Testis (tissue), 2 donors: ENCODE measurements at regions not wholly inside any gene's neighbourhood (a gene's known extent, or its start where the extent isn't known, plus 50 kb on each side); places are given as distances from the start of the nearest gene placed in this dataset.
A peak's percentile ranks its signal among the peaks of the same experiment; 100 is the strongest.

Experiments
- DNase-seq: peaks from one replicate; pipeline ENCODE4 v3.0.0-alpha.2; 2019
- H3K27ac ChIP-seq, 2 donors: fragments of 200-600 bp; sonication (generic); one replicate each; pipeline ENCODE4 v1.5.1; 2019
- H3K27me3 ChIP-seq: fragments of 200-600 bp; sonication (generic); one replicate; pipeline ENCODE4 v1.5.1; 2019
- H3K36me3 ChIP-seq: fragments of 200-600 bp; sonication (generic); one replicate; pipeline ENCODE4 v1.5.1; 2017; ENCODE audit warnings: low read depth; ENCODE audit errors: missing control alignments
- H3K4me1 ChIP-seq: fragments of 200-600 bp; sonication (generic); one replicate; pipeline ENCODE4 v1.5.1; 2019
- H3K4me3 ChIP-seq, 2 donors: fragments of 200-600 bp; sonication (generic); one replicate each; pipeline ENCODE4 v1.5.1; 2017 to 2019
- H3K9me3 ChIP-seq: fragments of 200-600 bp; sonication (generic); one replicate; pipeline ENCODE4 v1.5.1; 2017
- CTCF ChIP-seq, 3 experiments: fragments of 450-650 bp in 2 of 3; fragments of 200-600 bp in 1 of 3; sonication (generic) in 1 of 3; IDR thresholded peaks; one replicate each; pipeline ENCODE4 v1.5.1; 2016 to 2019; ENCODE audit warnings: antibody characterized with exemption in 3 of 3, mild to moderate bottlenecking in 2 of 3, moderate library complexity in 1 of 3
- POLR2A ChIP-seq: fragments of 450-650 bp; IDR thresholded peaks from one replicate; pipeline ENCODE4 v1.6.1; 2017; ENCODE audit warnings: antibody characterized with exemption, mild to moderate bottlenecking, moderate library complexity
- WGBS, 2 donors: methylation state at CpG; one replicate each; pipeline ENCODE4 v1.1.5; 2018; 5-methylcytosine and 5-hydroxymethylcytosine counted together
- intact Hi-C: fragments of 100-400 bp; cut with DNase I; formaldehyde crosslinking; loops from one replicate; pipeline ENCODE4 v1.15.1; 2023; ENCODE audit warnings: low total_unique reads

- H3K27ac ChIP-seq = no peak overlapping the region
- no peaks in the 10 kb centered on the region for H3K9me3 ChIP-seq
- DNase-seq = no peak
- H3K36me3 ChIP-seq = no peaks in the 10 kb centered on the region
- intact Hi-C loops = no loop called here
- H3K27me3 ChIP-seq = no peaks in the 10 kb centered on the region
- no peaks in the 10 kb centered on the region for H3K4me1 ChIP-seq
- TF ChIP-seq POLR2A (no peak), CTCF (IDR thresholded peaks at IDR 0.05) (no peak)
- no peak overlapping the region for H3K4me3 ChIP-seq
- 36 to 74% methylated on average over 1 of the region's 1 CpG for WGBS, 2 donors
These were observed 97.7 kb upstream of the ZPBP start for GRCh38 chr7:50190776-50191175.

- intact Hi-C loops = no loop called here
- DNase-seq = no peak
- H3K36me3 ChIP-seq = no peaks in the 10 kb centered on the region
- no peaks in the 10 kb centered on the region for H3K4me1 ChIP-seq
- H3K27ac ChIP-seq = no peak overlapping the region
- WGBS, 2 donors = 58 to 73% methylated on average over 2 of the region's 2 CpGs
- H3K9me3 ChIP-seq = no peaks in the 10 kb centered on the region
- no peak for TF ChIP-seq CTCF (IDR thresholded peaks at IDR 0.05)
- TF ChIP-seq POLR2A = no peak
- no peaks in the 10 kb centered on the region for H3K27me3 ChIP-seq
- H3K4me3 ChIP-seq = no peak overlapping the region
These were observed 96.3 kb upstream of the ZPBP start for GRCh38 chr7:50189371-50189770.

GRCh38 chr7:50185951-50186682 lies 93.1 kb upstream of the ZPBP start:
- H3K4me3 ChIP-seq = no peak overlapping the region
- 84 to 87% methylated on average over 8 of the region's 8 CpGs for WGBS, 2 donors
- H3K27me3 ChIP-seq = no peaks in the 10 kb centered on the region
- H3K4me1 ChIP-seq = no peaks in the 10 kb centered on the region
- no peak overlapping the region for H3K27ac ChIP-seq
- intact Hi-C loops = no loop called here
- TF ChIP-seq POLR2A = no peak
- no peak for DNase-seq
- H3K9me3 ChIP-seq = no peaks in the 10 kb centered on the region
- H3K36me3 ChIP-seq = no peaks in the 10 kb centered on the region

GRCh38 chr7:50185208-50185607 lies 92.2 kb upstream of the ZPBP start:
- Histone ChIP-seq H3K4me1 (no peaks in the 10 kb centered on the region), H3K36me3 (no peaks in the 10 kb centered on the region), H3K9me3 (no peaks in the 10 kb centered on the region), H3K27ac (no peak overlapping the region), H3K4me3 (no peak overlapping the region), H3K27me3 (no peaks in the 10 kb centered on the region)
- intact Hi-C loops = no loop called here
- TF ChIP-seq CTCF (IDR thresholded peaks at IDR 0.05) = no peak
- TF ChIP-seq POLR2A = no peak
- peak; percentile 18 for DNase-seq
- WGBS, 2 donors = 73 to 74% methylated on average over 4 of the region's 4 CpGs

- Histone ChIP-seq H3K27ac (no peak overlapping the region), H3K9me3 (no peaks in the 10 kb centered on the region), H3K4me1 (no peaks in the 10 kb centered on the region), H3K4me3 (no peak overlapping the region), H3K36me3 (no peaks in the 10 kb centered on the region), H3K27me3 (no peaks in the 10 kb centered on the region)
- no peak for DNase-seq
- intact Hi-C loops = no loop called here
- WGBS, 2 donors = 74 to 80% methylated on average over 11 of the region's 11 CpGs
- TF ChIP-seq CTCF (IDR thresholded peaks at IDR 0.05) (no peak), POLR2A (no peak)
These were observed 91.4 kb upstream of the ZPBP start for GRCh38 chr7:50184271-50184990.
